NCI-H1092 (cell line): ENCODE measurements at regions not wholly inside any gene's neighbourhood (a gene's known extent, or its start where the extent isn't known, plus 50 kb on each side); places are given as distances from the start of the nearest gene placed in this dataset.

Experiments used
- DNase-seq: peaks from one replicate; lab custom pipeline; 2025; lab: John Stamatoyannopoulos, UW

DNA sequence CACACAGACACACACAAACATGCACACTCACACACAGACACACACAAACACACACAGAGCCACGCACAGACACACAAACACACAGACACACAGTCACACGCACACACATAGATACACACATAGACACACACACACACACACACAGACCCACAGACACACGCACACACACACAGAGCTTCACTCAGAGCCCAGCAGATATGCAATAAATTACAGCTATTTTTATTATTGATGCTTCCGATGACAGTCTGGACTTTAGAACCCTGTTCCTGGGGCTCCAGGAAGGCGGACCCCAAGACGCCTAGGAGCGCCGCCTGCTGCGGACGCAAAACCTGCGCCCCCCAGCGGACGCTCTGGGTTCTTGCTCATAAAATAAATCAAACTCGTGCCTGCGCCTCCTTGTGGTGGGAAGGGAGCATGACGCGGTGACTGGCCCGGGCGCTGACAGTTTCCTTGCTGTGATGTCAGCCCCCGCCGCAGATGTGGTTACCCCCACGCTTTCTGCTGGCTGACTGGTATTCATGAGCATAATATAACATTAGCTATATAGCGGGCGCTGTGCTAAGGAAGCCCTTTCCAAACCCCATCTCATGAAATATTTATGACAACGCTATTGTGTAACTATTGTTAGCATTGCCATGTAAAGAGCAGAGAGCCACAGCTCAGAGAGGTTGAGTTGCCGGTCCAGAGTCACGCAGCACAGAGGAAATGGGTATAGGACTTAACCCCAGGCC lies 64.4 kb upstream of the TM9SF2 start:
- peak; percentile 85 for DNase-seq

- DNase-seq, result no peak
These were observed 62.2 kb upstream of the TM9SF2 start for GRCh38 chr13:99439048-99439447.

DNA sequence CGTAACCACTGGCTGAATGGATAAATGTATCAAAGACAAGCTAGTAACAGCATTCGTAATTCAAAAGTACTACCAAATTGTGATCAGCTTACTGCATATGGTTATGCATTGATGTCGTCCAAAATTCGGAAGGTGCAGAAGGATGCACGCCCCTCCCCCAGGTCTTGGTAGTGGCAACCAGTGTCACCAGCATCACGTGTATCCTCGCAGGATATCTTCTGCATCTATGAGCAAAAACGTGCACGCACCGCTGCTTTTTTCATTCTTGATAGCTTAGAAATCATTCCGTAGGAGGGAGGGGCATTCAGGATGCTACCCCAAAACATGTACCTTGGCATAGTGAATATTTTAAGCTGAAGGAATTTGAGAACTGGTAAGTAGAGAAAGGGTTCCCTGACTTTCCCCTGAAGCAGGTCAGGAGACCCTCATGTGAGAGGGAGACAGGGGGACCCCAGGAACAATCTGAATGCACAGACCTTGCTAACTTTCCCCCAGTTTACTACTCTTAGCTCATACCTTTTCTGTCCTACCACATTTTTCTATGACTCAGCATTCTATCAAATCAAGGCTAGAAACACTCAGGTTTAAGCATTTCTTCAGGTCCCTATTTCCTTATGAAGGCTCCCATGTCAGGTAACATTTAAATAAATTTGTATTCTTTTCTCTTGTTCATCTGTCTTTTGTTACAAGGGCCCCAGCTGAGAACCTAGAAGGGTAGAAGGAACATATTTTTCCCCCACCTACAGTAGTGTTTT lies 61.2 kb upstream of the TM9SF2 start:
- no peak for DNase-seq

- DNase-seq, result peak; percentile 46
These were observed 58.9 kb upstream of the TM9SF2 start for GRCh38 chr13:99442273-99442895.

GRCh38 chr13:99446242-99446641 lies 55.0 kb upstream of the TM9SF2 start:
- DNase-seq, result no peak

DNA sequence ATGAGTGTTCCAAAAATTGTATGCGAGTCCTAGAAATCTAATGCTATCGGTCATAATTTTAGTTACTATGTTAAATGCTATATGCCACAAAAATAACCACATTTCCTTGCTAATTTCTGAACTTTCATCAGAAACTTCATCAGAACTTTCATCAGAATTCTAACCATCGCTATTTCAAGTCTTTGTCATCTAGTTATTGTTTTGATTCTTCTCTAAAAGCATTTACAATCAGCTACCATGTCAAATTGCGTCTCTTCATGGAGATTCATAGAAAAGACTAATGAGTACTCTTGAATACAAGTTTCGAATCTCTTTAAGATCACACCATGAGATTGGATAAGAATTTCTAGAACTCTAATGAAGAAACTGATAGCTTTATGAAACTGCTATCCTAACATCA lies 52.7 kb upstream of the TM9SF2 start:
- DNase-seq, result no peak

GRCh38 chr13:99450416-99450815 lies 50.9 kb upstream of the TM9SF2 start:
- DNase-seq, result no peak
